GM13976 (cell line): ENCODE measurements at regions not wholly inside any gene's neighbourhood (a gene's known extent, or its start where the extent isn't known, plus 50 kb on each side); places are given as distances from the start of the nearest gene placed in this dataset.

Experiments
- DNase-seq: peaks from one replicate; pipeline ENCODE4 v3.0.0; 2012; ENCODE audit warnings: low spot score
- CTCF ChIP-seq: IDR thresholded peaks from 2 replicates; pipeline ENCODE4 v1.5.1; 2012; ENCODE audit warnings: borderline replicate concordance, mild to moderate bottlenecking; ENCODE audit not compliant: insufficient read depth; ENCODE audit errors: extremely low read depth, missing control alignments, control extremely low read depth
- in situ Hi-C: fragments of 300-500 bp; cut with MboI; formaldehyde crosslinking; loops from one replicate; pipeline ENCODE4 v1.12.0; 2022; ENCODE audit warnings: low sequenced_read_pairs, mixed read lengths, inconsistent platforms; ENCODE audit not compliant: unreplicated experiment

GRCh38 chr5:54601411-54602230 lies 84.1 kb downstream of the SNX18 start:
- in situ Hi-C loops, result no loop called here
- no peak for DNase-seq

More at GRCh38 chr5:54601411-54602230, 84.1 kb downstream of the SNX18 start:
- TF ChIP-seq CTCF, result no peak
